RWPE2 (cell line): ENCODE measurements at regions not wholly inside any gene's neighbourhood (a gene's known extent, or its start where the extent isn't known, plus 50 kb on each side); places are given as distances from the start of the nearest gene placed in this dataset.

Source experiments
- ATAC-seq: fragments of 200-7000 bp; cut with Tn5 transposase; 3 replicates; pipeline ENCODE4 v1.9.1; 2021; ENCODE audit warnings: low read depth
- DNase-seq: peaks from one replicate; pipeline ENCODE4 v3.0.0-alpha.2; 2020; ENCODE audit warnings: low spot score
- H3K27ac ChIP-seq: fragments of 450-650 bp; 2 replicates; pipeline ENCODE4 v1.5.1; 2017; ENCODE audit warnings: mild to moderate bottlenecking; ENCODE audit not compliant: poor library complexity, severe bottlenecking
- H3K27me3 ChIP-seq: fragments of 250-450 bp; sonication (Bioruptor Pico); 2 replicates; pipeline ENCODE4 v1.5.1; 2021; ENCODE audit warnings: mild to moderate bottlenecking, moderate library complexity; ENCODE audit not compliant: insufficient read depth, poor library complexity, severe bottlenecking
- H3K36me3 ChIP-seq: fragments of 250-450 bp; sonication (Bioruptor Pico); 2 replicates; pipeline ENCODE4 v1.5.1; 2020; ENCODE audit warnings: low read depth, mild to moderate bottlenecking, moderate library complexity
- H3K4me1 ChIP-seq: fragments of 250-450 bp; sonication (Bioruptor Pico); 2 replicates; pipeline ENCODE4 v1.5.1; 2021; ENCODE audit warnings: mild to moderate bottlenecking, moderate library complexity; ENCODE audit not compliant: insufficient read depth, poor library complexity, severe bottlenecking
- H3K4me3 ChIP-seq: fragments of 250-450 bp; sonication (Bioruptor Pico); 2 replicates; pipeline ENCODE4 v1.5.1; 2021; ENCODE audit warnings: mild to moderate bottlenecking, moderate library complexity; ENCODE audit not compliant: severe bottlenecking
- H3K9me3 ChIP-seq: fragments of 250-450 bp; sonication (Bioruptor Pico); 2 replicates; pipeline ENCODE4 v1.5.1; 2021; ENCODE audit warnings: mild to moderate bottlenecking, moderate library complexity; ENCODE audit not compliant: severe bottlenecking
- CTCF ChIP-seq: fragments of 450-650 bp; IDR thresholded peaks from one replicate; pipeline ENCODE4 v1.5.1; 2017; ENCODE audit warnings: mild to moderate bottlenecking, moderate library complexity; ENCODE audit not compliant: poor library complexity, severe bottlenecking

- DNase-seq (no peak), ATAC-seq (no peak)
- H3K36me3 ChIP-seq, result no peaks in the 10 kb centered on the region
- no peak overlapping the region for H3K4me3 ChIP-seq
- no peaks in the 10 kb centered on the region for H3K9me3 ChIP-seq
- TF ChIP-seq CTCF, result no peak
- H3K27ac ChIP-seq, result no peak overlapping the region
- H3K4me1 ChIP-seq, result no peaks in the 10 kb centered on the region
- no peaks in the 10 kb centered on the region for H3K27me3 ChIP-seq
These were observed 449.8 kb downstream of the KCNJ18 start for GRCh38 chr17:22142091-22142490.

GRCh38 chr17:22145605-22146178 is 453.4 kb downstream of the KCNJ18 start:
- H3K27me3 ChIP-seq, result no peaks in the 10 kb centered on the region
- no peak overlapping the region for H3K27ac ChIP-seq
- no peaks in the 10 kb centered on the region for H3K36me3 ChIP-seq
- DNase-seq, result no peak
- ATAC-seq, result no peak
- no peaks in the 10 kb centered on the region for H3K4me1 ChIP-seq
- no peaks in the 10 kb centered on the region for H3K9me3 ChIP-seq
- no peak for TF ChIP-seq CTCF
- no peak overlapping the region for H3K4me3 ChIP-seq

- no peak for ATAC-seq
- H3K36me3 ChIP-seq, result no peaks in the 10 kb centered on the region
- H3K9me3 ChIP-seq, result no peaks in the 10 kb centered on the region
- H3K4me3 ChIP-seq, result no peak overlapping the region
- no peaks in the 10 kb centered on the region for H3K4me1 ChIP-seq
- TF ChIP-seq CTCF, result no peak
- no peak for DNase-seq
- H3K27me3 ChIP-seq, result no peaks in the 10 kb centered on the region
- H3K27ac ChIP-seq, result no peak overlapping the region
These were observed 466.0 kb downstream of the KCNJ18 start for GRCh38 chr17:22158364-22158763.

- no peaks in the 10 kb centered on the region for H3K36me3 ChIP-seq
- no peak overlapping the region for H3K27ac ChIP-seq
- H3K4me3 ChIP-seq, result no peak overlapping the region
- ATAC-seq (no peak), DNase-seq (no peak)
- no peak for TF ChIP-seq CTCF
- H3K4me1 ChIP-seq, result no peaks in the 10 kb centered on the region
- no peaks in the 10 kb centered on the region for H3K9me3 ChIP-seq
- H3K27me3 ChIP-seq, result no peaks in the 10 kb centered on the region
These were observed 469.1 kb downstream of the KCNJ18 start for GRCh38 chr17:22161376-22161775.

GRCh38 chr17:22171631-22172030 is 479.3 kb downstream of the KCNJ18 start:
- TF ChIP-seq CTCF, result no peak
- DNase-seq, result no peak
- Histone ChIP-seq H3K4me1 (no peaks in the 10 kb centered on the region), H3K9me3 (no peaks in the 10 kb centered on the region), H3K27ac (no peak overlapping the region), H3K36me3 (no peaks in the 10 kb centered on the region), H3K27me3 (no peaks in the 10 kb centered on the region), H3K4me3 (no peak overlapping the region)
- no peak for ATAC-seq
